HG02588 (cell line): ENCODE measurements at regions not wholly inside any gene's neighbourhood (a gene's known extent, or its start where the extent isn't known, plus 50 kb on each side); places are given as distances from the start of the nearest gene placed in this dataset.

Experiments
- ATAC-seq: cut with Tn5 transposase; IDR thresholded peaks from one replicate; pipeline ENCODE4 v1.9.1; 2021; ENCODE audit warnings: mild to moderate bottlenecking, moderate library complexity; ENCODE audit not compliant: unreplicated experiment

DNA sequence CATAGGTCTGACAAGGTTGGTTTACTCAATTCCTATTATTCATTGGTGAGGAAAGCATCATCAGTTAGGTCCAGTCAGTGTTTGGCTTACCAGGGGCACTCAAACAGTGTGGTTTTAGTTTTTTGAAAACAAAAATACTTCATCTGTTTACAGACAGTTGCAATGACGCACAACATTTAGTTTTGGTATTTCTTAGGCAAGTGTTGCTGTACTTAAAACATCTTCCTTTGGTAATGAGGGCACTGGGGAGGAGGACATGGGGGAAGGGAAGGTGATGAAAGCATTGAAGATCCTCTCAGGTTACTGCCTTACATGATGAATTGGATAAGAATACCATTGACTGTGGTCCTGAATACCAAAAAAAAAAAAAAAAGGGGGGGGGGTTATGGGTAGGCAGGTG lies 93.7 kb upstream of the MAOA start:
- no peak for ATAC-seq

DNA sequence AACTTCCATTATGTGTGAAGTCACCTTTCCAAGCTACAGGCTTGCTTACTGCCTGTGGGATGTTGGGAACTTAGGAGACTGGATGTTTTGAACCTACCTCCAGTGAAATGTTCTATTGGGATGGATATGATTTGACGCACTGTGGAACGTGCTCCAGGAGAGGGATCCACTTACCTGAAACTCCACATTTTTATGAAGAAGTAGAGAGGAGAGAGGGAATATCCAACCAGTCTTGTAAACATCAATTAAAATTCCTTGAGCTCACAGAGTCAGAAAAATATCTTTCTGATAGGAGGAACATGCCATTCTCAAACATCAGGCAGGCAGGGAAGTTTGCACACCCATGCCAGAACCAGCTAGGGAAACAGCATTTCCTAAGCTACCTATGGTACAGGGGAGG lies 91.1 kb upstream of the MAOA start:
- no peak for ATAC-seq

DNA sequence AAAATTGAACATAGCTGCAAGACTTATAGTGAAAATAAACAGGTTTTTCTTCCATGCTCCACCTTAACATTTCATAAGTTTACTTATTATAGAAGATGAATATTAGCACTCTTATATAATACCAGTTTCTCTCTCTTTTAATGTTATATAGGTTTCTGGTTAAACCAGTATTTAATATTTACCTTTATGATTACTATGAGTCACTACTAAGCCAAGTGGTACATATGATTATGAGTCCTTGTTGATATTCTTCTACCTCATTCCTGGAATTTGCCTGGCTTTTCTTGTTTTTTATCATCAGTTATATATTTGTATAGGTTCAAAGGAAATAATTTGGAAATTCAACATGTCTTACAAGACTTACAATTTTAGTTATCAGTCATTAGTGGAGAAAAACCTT lies 89.9 kb upstream of the MAOA start:
- no peak for ATAC-seq

DNA sequence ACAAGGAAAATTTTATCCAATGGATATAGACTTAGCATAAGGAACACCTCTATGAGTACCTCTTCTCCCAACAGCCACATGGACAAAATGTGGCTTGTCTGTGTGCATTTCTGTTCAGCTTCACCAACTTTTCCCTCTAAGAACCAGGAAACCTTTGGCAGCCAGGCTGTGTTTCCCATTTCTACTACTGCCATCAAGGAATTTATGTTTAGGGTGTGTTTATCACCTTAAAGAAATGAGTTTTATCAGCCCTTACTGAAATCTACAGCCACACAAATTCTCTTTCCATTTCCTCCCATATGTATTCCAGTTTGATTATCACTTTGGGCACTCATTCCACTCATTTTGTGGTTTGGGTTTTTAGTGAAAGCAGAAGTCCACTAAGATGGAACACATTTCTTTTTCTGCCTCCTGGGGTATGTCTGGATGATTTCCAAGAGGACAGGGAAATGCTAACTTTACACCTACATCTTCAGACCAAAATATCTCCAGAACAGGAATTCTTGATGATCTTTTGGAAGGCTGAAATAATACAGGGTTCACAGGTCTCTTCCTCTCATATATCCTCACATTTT lies 82.6 kb upstream of the MAOA start:
- no peak for ATAC-seq

DNA sequence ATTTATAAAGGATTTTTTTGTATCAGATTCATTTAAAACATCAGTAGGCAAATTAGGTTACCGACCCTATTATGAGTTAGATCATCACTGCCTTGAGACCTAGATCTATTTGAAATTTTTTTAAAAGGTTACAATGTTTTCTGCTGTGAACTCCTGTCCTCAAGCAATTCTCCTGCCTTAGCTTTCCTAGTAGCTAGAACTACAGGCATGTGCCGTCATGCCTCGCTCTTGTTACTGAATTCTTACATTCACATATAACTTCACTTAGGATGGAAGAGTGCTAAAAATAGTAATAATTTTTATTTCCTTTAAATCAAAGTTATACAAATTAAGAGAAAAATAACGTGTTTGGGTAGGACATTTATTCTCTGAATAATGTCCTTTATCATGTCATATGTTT lies 75.5 kb upstream of the MAOA start:
- no peak for ATAC-seq

DNA sequence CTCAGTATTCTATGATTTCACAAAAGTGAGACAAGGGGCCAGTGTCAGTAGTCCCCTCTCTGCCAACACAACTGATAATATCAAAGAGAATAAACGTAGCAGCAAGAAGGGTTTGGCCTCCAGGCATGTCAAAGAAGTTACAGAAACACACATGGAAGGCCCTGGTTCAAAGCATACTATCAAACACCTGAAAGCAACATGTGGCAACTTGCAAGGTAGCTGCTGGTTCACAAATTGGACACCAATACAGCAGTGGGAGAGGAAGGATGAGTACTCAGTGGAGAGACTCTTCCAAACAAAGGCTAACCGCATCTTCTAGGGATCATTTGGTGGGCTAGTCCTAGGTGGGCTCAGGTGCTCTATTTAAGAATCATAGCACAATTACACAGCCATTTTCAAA lies 74.9 kb upstream of the MAOA start:
- no peak for ATAC-seq

DNA sequence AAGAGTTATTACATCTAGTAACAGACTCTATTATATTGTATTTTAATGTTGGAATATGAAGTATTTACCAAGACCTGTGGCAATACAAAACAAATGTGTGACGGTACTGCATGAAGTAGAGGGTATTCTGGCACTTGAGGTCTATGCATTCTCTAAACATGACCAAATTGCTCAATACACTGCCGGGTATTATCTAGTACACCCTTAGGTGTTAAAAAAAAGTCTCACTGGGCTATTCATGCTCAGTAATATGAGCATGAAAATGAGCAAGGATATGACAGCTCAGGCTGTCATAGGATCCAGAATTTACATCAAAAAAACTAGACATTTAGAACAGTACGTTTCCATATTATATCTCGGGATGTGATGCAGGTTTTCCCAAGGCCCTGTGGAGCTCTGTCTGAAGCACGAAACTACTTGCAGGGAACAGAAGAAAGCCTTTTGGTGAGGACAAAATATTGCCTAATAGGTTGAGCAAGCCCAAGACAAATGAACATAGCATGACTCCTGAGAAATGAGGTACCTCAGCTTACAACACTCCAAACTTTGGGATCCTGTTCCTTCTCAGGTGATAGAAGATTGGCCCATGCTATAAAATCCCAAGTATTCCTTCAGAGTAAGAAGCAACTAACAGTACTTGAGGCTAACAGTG lies 74.1 kb upstream of the MAOA start:
- ATAC-seq = no peak

DNA sequence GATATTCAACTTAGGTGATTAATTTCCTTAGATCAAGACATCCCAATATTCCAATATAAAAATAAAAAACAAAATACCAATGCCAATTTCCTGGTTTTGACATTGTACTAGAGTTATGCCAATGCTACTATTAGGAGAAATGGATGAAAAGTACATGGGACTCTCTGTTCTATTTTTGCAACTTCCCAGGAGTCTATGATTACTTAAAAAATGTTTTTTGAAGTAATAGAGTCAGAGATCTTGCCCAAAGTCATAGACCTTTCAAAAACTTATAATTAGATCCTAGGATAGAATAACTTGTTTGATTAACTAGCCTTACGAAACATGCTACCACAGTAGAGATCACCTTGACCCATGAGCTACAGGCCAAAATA lies 73.6 kb upstream of the MAOA start:
- ATAC-seq = no peak

DNA sequence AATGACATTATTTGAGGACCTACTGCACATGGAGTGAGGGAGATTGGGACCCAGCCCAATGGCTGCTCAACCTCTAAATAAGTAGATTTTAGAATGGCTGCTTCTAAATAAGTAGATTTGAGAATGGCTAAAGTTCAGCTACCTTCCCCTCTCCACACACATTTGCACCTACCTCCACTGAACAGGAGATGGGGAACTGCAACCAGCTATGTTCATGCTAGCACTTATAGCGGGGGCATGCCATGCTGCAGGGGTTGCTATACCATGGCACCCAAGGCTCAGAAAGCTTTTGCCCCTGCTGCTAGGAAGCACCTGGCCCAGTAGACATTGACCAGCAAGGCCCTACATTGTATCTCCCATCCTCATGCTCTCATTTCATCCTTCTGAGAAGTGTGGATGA lies 70.2 kb upstream of the MAOA start:
- ATAC-seq = no peak

DNA sequence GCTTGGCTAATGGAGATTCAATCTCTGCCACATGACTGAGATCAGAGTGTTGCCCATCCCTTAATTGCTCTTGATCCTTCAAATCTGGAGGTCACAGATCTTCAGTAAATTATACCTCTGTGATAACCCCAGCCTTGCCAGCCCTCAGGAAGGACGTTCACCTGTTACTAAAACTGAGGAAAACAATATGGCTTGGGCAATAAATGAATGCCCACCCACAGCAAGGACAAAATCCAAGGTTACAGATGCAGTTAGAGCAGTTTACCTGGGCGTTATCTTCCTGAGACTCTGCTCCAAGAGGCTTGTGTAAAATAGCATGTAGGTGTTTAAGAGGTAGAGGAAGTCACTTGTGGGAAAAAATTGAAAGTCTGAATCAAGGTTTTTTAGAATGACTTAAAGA lies 69.3 kb upstream of the MAOA start:
- ATAC-seq = no peak

DNA sequence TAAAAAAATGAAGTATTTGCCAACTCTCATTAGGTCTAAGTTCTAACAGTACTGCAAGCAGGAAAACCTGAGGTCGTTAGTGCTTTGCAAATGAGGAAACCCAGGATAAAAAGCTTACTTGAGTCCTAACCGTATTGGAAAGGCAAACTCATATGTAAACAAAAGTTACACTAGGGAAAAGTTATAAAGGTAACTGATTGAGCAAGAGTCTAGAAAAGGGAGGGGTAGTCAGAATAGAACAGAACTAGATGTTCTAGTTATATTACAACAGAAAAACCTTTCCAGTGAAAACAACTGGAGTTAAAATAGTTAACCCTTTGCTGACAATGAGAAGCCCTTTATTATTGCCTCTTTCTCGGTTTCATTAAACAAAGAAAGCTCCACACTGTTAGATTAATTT lies 66.4 kb upstream of the MAOA start:
- ATAC-seq = no peak

DNA sequence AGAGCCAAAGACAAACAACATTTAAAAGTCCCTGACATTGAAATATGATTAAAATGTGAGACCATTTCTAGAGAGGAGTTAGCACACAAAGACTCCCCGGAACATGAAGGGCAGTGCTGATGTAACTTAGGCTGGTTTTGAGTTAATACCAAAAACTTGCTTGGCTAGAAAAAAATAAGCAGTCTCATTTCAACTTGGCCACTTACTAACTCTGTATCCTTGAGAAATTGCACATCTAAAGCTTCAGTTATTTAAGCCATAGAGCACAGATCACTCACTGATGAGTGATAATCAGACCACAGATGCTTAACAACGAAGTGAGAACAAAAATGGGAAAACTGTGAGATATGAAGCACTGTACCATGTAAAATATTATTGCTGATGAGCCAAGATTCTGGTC lies 65.9 kb upstream of the MAOA start:
- no peak for ATAC-seq

DNA sequence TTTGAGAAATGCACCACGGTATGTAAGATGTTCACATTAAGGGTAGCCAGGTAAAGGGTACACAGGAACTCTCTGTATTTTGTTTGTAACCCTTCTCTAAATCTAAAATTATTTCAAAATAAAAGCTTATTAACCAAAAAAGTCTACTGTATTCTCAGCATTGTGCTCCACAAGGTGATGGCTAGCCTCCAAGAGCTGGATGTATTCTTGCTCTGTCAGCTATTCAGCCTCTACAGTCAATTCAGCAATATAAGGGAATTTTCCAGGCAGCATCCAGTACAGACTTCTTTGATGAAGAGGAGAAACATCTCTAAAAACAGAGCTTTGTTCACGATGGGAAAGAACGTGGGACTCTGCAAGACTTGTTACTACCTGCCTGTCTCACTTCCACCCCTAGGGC lies 63.5 kb upstream of the MAOA start:
- ATAC-seq = no peak

DNA sequence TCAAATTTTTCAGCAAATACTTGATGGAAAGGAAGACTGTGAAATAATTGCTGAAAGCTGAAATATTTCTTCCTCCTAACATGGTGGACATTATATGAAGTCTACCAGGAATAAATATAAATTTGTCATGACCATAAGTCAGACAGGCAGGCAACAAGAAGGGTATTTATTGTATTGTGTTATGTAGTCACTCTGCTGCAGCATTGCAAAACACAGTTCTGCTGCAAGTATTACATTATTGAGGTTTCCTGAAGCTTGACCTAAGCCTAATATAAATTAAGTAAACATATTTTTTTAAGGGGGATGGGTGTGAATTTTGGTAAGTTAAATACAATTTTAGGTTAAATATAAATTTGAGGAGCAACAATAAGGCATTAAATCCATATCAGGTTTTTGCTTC lies 60.2 kb upstream of the MAOA start:
- no peak for ATAC-seq

DNA sequence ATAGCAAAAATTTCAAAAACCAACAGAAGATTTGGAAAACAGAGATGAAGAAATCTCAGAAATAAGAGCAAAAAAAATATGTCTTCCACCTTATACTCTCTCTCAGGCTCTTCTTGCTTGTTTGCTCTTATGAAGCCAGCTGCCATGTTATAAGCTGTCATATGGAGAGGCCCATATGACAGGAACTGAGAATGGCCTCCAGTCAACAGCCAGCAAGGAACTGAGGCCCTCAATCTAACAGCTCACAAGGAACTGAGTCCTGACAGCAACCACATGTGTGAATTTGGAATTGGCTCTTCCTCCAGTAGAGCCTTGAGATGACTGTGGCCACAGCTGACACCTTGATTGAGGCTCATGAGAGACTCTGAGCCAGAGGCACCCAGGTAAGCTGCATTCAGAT lies 51.3 kb upstream of the MAOA start:
- ATAC-seq = no peak

DNA sequence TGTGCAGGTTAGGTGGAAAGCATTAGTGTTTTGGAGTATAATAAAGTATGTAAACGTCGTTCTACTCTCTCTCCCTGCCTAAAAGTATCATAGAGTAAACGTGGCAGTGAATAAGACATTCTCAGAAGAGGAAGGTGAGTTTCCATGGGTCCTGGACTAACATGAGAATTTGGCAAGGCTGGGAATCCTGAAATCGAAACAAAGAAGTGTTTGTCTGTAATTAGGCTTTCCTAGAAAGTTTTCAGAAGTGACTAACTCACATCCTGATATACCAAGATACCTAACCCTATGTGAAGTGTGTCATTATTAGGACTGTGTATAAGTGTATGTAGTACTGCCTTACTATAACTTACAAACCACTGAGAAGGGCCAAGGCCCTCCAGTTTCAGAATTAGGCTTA lies 50.7 kb upstream of the MAOA start:
- ATAC-seq = no peak
